Sigmoid colon (tissue), 4 donors: ENCODE measurements at regions not wholly inside any gene's neighbourhood (a gene's known extent, or its start where the extent isn't known, plus 50 kb on each side); places are given as distances from the start of the nearest gene placed in this dataset.

Source experiments
- CTCF ChIP-seq, 4 experiments: fragments of 450-650 bp in 3 of 4; fragments of 200-600 bp in 1 of 4; IDR thresholded peaks; one replicate each; pipeline ENCODE4 v1.5.1; 2016 to 2019; ENCODE audit warnings: antibody characterized with exemption in 4 of 4, mild to moderate bottlenecking in 3 of 4, moderate library complexity in 2 of 4
- POLR2A ChIP-seq, 2 donors: fragments of 450-650 bp; IDR thresholded peaks; one replicate each; pipeline ENCODE4 v1.6.1; 2016; ENCODE audit warnings: antibody characterized with exemption in 2 of 2, mild to moderate bottlenecking in 2 of 2, moderate library complexity in 2 of 2
- POLR2AphosphoS5 ChIP-seq, 4 donors: sonication (generic); formaldehyde crosslinking; IDR thresholded peaks; one replicate each; pipeline ENCODE4 v1.6.1; 2017; ENCODE audit warnings: antibody characterized with exemption in 4 of 4

GRCh38 chr7:46784732-46785131 lies 797.2 kb downstream of the TNS3 start:
- no peak for TF ChIP-seq POLR2A (IDR thresholded peaks at IDR 0.05)
- no peak for TF ChIP-seq CTCF (IDR thresholded peaks at IDR 0.05)
- no peak for TF ChIP-seq POLR2AphosphoS5 (IDR thresholded peaks at IDR 0.05)
